ENCODE measurements at regions not wholly inside any gene's neighbourhood (a gene's known extent, or its start where the extent isn't known, plus 50 kb on each side); places are given as distances from the start of the nearest gene placed in this dataset.

DNA sequence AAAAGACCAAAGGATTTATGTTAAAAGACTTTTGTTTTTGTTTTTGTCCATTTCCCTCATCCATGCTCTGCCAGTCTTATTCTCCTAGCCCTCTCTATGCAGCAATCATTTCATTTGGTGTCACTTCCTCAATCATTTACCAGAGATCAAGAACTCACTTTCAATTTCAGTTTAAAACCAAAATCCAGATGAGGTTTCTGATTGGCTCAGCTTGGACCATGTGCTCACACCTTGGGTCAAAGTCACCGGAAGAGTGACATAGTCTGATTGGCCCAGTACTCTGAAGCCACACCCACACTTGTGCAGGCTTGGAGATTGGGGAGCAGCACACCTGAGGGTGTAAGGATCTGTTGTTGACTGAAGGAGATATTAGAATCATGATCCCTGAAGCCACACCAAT, 79.6 kb downstream of the TLR4 start:
- no peak for TF ChIP-seq EP300 (IDR thresholded peaks at IDR 0.05; ENCODE audit: borderline replicate concordance in 1 of 2, control insufficient read depth in 1 of 2, low read depth in 2 of 2, low read length in 2 of 2)
- TF ChIP-seq, protein P1, sequence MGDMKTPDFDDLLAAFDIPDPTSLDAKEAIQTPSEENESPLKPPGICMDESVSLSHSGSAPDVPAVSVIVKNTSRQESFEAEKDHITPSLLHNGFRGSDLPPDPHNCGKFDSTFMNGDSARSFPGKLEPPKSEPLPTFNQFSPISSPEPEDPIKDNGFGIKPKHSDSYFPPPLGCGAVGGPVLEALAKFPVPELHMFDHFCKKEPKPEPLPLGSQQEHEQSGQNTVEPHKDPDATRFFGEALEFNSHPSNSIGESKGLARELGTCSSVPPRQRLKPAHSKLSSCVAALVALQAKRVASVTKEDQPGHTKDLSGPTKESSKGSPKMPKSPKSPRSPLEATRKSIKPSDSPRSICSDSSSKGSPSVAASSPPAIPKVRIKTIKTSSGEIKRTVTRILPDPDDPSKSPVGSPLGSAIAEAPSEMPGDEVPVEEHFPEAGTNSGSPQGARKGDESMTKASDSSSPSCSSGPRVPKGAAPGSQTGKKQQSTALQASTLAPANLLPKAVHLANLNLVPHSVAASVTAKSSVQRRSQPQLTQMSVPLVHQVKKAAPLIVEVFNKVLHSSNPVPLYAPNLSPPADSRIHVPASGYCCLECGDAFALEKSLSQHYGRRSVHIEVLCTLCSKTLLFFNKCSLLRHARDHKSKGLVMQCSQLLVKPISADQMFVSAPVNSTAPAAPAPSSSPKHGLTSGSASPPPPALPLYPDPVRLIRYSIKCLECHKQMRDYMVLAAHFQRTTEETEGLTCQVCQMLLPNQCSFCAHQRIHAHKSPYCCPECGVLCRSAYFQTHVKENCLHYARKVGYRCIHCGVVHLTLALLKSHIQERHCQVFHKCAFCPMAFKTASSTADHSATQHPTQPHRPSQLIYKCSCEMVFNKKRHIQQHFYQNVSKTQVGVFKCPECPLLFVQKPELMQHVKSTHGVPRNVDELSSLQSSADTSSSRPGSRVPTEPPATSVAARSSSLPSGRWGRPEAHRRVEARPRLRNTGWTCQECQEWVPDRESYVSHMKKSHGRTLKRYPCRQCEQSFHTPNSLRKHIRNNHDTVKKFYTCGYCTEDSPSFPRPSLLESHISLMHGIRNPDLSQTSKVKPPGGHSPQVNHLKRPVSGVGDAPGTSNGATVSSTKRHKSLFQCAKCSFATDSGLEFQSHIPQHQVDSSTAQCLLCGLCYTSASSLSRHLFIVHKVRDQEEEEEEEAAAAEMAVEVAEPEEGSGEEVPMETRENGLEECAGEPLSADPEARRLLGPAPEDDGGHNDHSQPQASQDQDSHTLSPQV (IDR thresholded peaks at IDR 0.05) = no peak
- TF ChIP-seq SIN3A (IDR thresholded peaks at IDR 0.05; ENCODE audit: low read depth, low read length) = no peak
- TF ChIP-seq EGR1 (IDR thresholded peaks at IDR 0.05; ENCODE audit: borderline replicate concordance in 1 of 2, low read depth in 2 of 2, low read length in 2 of 2) = no peak
- TF ChIP-seq ZNF274 (IDR thresholded peaks at IDR 0.05; ENCODE audit: insufficient read depth, insufficient read length) = no peak
- TF ChIP-seq, protein P2, sequence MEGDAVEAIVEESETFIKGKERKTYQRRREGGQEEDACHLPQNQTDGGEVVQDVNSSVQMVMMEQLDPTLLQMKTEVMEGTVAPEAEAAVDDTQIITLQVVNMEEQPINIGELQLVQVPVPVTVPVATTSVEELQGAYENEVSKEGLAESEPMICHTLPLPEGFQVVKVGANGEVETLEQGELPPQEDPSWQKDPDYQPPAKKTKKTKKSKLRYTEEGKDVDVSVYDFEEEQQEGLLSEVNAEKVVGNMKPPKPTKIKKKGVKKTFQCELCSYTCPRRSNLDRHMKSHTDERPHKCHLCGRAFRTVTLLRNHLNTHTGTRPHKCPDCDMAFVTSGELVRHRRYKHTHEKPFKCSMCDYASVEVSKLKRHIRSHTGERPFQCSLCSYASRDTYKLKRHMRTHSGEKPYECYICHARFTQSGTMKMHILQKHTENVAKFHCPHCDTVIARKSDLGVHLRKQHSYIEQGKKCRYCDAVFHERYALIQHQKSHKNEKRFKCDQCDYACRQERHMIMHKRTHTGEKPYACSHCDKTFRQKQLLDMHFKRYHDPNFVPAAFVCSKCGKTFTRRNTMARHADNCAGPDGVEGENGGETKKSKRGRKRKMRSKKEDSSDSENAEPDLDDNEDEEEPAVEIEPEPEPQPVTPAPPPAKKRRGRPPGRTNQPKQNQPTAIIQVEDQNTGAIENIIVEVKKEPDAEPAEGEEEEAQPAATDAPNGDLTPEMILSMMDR (IDR thresholded peaks at IDR 0.05 in 2 of 3, conservative IDR thresholded peaks at IDR 0.05 in 1 of 3; ENCODE audit: control insufficient read depth in 2 of 3, extremely low read depth in 1 of 3, insufficient read depth in 1 of 3, low read depth in 3 of 3, low read length in 3 of 3) = no peak
- no peak for TF ChIP-seq SIX5 (IDR thresholded peaks at IDR 0.05; ENCODE audit: low read depth, low read length, severe bottlenecking)
- no peak for TF ChIP-seq POLR2A (IDR thresholded peaks at IDR 0.05; ENCODE audit: low read depth, low read length)
- TF ChIP-seq NR2C1 (IDR thresholded peaks at IDR 0.05) = no peak

Measured in GM12878 (cell line).